ENCODE measurements at regions not wholly inside any gene's neighbourhood (a gene's known extent, or its start where the extent isn't known, plus 50 kb on each side); places are given as distances from the start of the nearest gene placed in this dataset.

- TF ChIP-seq POLR2AphosphoS5 (IDR thresholded peaks at IDR 0.05) (no peak), POLR2A (IDR thresholded peaks at IDR 0.05; ENCODE audit: low read depth) (no peak), EP300 (IDR thresholded peaks at IDR 0.05) (no peak), CTCF (IDR thresholded peaks at IDR 0.05) (no peak)
Measured at GRCh38 chr5:136886608-136887007, 521.3 kb upstream of the TRPC7 start.
